ENCODE measurements at regions not wholly inside any gene's neighbourhood (a gene's known extent, or its start where the extent isn't known, plus 50 kb on each side); places are given as distances from the start of the nearest gene placed in this dataset.

DNA sequence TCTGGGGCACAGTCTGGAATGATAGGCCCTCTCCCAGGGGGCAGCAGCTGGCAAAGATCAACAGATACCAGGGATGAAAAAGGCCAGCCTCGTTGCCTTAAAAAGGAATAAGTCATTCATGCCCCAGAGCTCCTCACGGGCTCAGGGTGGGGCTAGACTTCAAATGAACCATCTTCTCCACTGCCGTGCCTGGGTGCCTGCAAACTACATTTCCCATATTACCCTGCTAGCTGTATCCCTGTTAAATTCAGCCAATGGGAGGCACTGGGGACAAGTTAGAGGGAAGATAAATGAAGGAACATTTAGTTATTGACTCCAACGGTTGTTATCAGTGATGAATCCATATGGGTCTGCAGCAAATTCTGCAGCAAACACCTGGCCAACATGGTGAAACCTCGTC lies 101.2 kb upstream of the CYYR1 start:
- Histone ChIP-seq H3K27ac (replicated peaks) (no peak overlapping the region), H3K27me3 (ENCODE audit: insufficient read depth, poor library complexity, severe bottlenecking) (no peaks in the 10 kb centered on the region), H3K4me3 (replicated peaks; ENCODE audit: insufficient read depth, low read length) (no peak overlapping the region)
- DNase-seq (ENCODE audit: low read depth in 1 of 2, low spot score in 1 of 2), result no peak
- TF ChIP-seq SPI1 (IDR thresholded peaks at IDR 0.05; ENCODE audit: borderline replicate concordance, low read depth) (no peak), GABPA (IDR thresholded peaks at IDR 0.05; ENCODE audit: low read depth) (no peak), POLR2AphosphoS5 (IDR thresholded peaks at IDR 0.05; ENCODE audit: low read depth) (no peak), CTCF (IDR thresholded peaks at IDR 0.05; ENCODE audit: insufficient read depth, low read length) (no peak)
- TF ChIP-seq, protein P1, sequence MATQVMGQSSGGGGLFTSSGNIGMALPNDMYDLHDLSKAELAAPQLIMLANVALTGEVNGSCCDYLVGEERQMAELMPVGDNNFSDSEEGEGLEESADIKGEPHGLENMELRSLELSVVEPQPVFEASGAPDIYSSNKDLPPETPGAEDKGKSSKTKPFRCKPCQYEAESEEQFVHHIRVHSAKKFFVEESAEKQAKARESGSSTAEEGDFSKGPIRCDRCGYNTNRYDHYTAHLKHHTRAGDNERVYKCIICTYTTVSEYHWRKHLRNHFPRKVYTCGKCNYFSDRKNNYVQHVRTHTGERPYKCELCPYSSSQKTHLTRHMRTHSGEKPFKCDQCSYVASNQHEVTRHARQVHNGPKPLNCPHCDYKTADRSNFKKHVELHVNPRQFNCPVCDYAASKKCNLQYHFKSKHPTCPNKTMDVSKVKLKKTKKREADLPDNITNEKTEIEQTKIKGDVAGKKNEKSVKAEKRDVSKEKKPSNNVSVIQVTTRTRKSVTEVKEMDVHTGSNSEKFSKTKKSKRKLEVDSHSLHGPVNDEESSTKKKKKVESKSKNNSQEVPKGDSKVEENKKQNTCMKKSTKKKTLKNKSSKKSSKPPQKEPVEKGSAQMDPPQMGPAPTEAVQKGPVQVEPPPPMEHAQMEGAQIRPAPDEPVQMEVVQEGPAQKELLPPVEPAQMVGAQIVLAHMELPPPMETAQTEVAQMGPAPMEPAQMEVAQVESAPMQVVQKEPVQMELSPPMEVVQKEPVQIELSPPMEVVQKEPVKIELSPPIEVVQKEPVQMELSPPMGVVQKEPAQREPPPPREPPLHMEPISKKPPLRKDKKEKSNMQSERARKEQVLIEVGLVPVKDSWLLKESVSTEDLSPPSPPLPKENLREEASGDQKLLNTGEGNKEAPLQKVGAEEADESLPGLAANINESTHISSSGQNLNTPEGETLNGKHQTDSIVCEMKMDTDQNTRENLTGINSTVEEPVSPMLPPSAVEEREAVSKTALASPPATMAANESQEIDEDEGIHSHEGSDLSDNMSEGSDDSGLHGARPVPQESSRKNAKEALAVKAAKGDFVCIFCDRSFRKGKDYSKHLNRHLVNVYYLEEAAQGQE (IDR thresholded peaks at IDR 0.05; ENCODE audit: insufficient replicate concordance, low read depth), result no peak

- Histone ChIP-seq H3K27ac (replicated peaks) (no peak overlapping the region), H3K4me3 (replicated peaks; ENCODE audit: insufficient read depth, low read length) (no peak overlapping the region), H3K27me3 (ENCODE audit: insufficient read depth, poor library complexity, severe bottlenecking) (no peaks in the 10 kb centered on the region)
- no peak for DNase-seq (ENCODE audit: low read depth in 1 of 2, low spot score in 1 of 2)
- TF ChIP-seq, protein P1 (IDR thresholded peaks at IDR 0.05; ENCODE audit: insufficient replicate concordance, low read depth), result no peak
- TF ChIP-seq CTCF (IDR thresholded peaks at IDR 0.05; ENCODE audit: insufficient read depth, low read length) (no peak), POLR2AphosphoS5 (IDR thresholded peaks at IDR 0.05; ENCODE audit: low read depth) (no peak), SPI1 (IDR thresholded peaks at IDR 0.05; ENCODE audit: borderline replicate concordance, low read depth) (no peak), GABPA (IDR thresholded peaks at IDR 0.05; ENCODE audit: low read depth) (no peak)
Measured at GRCh38 chr21:26669215-26669764, 96.2 kb upstream of the CYYR1 start.

DNA sequence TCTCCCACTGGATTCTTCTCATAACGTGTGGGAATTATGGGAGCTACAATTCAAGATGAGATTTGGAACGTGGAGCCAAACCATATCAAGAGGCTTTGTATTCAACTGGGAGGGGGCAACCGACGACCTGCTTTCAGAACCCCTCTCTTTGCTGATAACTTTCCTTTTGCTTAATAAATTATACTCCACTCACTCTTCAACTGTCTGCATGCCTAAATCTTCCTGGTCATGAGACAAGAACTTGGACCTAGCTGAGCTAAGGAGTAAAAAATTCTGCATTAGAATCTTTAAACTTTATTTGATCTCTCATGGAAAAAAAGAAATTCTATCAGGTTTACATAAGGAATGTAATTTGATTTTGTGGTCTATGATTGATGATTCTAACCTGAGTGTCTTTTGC lies 86.7 kb upstream of the CYYR1 start:
- TF ChIP-seq GABPA (IDR thresholded peaks at IDR 0.05; ENCODE audit: low read depth) (no peak), POLR2AphosphoS5 (IDR thresholded peaks at IDR 0.05; ENCODE audit: low read depth) (no peak), CTCF (IDR thresholded peaks at IDR 0.05; ENCODE audit: insufficient read depth, low read length) (no peak), SPI1 (IDR thresholded peaks at IDR 0.05; ENCODE audit: borderline replicate concordance, low read depth) (no peak)
- TF ChIP-seq, protein P1 (IDR thresholded peaks at IDR 0.05; ENCODE audit: insufficient replicate concordance, low read depth), result no peak
- no peak overlapping the region for H3K4me3 ChIP-seq (replicated peaks; ENCODE audit: insufficient read depth, low read length)
- no peaks in the 10 kb centered on the region for H3K27me3 ChIP-seq (ENCODE audit: insufficient read depth, poor library complexity, severe bottlenecking)
- no peak overlapping the region for H3K27ac ChIP-seq (replicated peaks)
- DNase-seq (ENCODE audit: low read depth in 1 of 2, low spot score in 1 of 2), result no peak
